ENCODE measurements at regions not wholly inside any gene's neighbourhood (a gene's known extent, or its start where the extent isn't known, plus 50 kb on each side); places are given as distances from the start of the nearest gene placed in this dataset.

DNA sequence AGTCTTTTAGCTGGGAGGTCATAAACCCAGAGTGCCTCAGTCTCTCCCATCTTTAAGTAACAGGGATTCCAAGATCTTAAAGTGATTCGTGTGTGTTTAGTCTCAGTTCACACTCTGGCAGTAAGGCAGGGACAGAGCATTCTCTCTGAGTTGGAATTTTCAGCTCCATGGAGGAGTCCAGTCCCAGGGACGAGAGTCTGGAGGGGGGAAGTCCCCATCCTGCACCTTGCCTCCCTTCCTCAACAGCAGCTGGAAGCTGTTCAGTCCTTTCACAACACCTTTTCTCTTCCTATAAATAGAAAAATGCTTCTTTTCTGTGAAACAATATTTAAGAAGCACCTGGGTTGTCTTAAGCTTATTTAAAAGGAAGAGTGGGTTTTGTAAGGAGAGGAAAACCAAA lies 82.0 kb downstream of the KLF5 start:
- 42 to 76% (median 71%) methylated on average over 2 of the region's 2 CpGs for WGBS, 4 donors
- intact Hi-C loops (cut with DNase I): no loop called here
- no peaks in the 10 kb centered on the region for H3K9me3 ChIP-seq (replicated peaks in 1 of 3)
- no peak for TF ChIP-seq POLR2A (IDR thresholded peaks at IDR 0.05)
- TF ChIP-seq, protein P1, sequence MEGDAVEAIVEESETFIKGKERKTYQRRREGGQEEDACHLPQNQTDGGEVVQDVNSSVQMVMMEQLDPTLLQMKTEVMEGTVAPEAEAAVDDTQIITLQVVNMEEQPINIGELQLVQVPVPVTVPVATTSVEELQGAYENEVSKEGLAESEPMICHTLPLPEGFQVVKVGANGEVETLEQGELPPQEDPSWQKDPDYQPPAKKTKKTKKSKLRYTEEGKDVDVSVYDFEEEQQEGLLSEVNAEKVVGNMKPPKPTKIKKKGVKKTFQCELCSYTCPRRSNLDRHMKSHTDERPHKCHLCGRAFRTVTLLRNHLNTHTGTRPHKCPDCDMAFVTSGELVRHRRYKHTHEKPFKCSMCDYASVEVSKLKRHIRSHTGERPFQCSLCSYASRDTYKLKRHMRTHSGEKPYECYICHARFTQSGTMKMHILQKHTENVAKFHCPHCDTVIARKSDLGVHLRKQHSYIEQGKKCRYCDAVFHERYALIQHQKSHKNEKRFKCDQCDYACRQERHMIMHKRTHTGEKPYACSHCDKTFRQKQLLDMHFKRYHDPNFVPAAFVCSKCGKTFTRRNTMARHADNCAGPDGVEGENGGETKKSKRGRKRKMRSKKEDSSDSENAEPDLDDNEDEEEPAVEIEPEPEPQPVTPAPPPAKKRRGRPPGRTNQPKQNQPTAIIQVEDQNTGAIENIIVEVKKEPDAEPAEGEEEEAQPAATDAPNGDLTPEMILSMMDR (IDR thresholded peaks at IDR 0.05): no peak
- H3K4me1 ChIP-seq (replicated peaks in 1 of 2): no peaks in the 10 kb centered on the region
- H3K36me3 ChIP-seq (replicated peaks in 1 of 2): no peaks in the 10 kb centered on the region
- no peaks in the 10 kb centered on the region for H3K27me3 ChIP-seq
- H3K27ac ChIP-seq: no peak overlapping the region
- H3K4me3 ChIP-seq: no peak overlapping the region
- no peak for DNase-seq

DNA sequence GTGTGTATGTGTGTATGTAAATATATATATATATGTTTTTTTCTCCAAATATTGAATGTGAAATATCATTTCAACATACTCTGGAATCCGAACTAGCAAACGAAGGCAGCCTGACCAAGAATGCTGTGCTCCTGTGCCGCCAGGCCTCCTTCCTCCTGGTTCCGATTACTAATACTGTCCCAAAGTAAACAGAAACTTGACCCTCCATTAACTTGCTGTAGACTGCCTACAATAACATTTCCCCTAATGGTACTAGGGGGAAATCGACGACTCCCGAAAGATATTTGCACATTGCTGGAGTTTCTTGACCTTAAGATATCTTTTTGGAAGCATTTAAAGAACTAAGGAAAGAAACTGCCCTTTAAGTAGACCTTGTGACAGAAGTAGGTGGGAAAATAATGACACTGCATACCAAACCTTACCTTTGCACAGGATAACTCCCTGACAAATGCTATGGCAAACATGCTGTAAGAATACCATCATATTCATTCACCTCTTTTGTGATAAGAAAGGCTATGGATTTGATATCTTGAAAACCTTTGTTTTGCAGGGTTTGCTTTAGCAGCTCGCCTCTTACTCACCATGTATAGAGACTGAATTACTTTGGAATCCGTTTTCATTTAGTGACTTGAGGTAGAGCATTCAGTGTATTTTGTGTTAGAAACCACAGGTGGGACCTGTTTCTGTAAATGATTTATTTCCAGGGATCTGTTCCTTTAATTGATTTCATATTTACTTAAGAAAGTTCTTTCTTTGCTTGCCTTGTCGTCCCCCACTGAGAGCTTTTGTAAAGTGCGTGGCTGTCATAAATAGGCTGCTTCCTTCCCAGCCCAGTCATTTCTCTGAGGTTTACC lies 80.1 kb downstream of the KLF5 start:
- Histone ChIP-seq H3K9me3 (replicated peaks in 1 of 3) (no peaks in the 10 kb centered on the region), H3K27ac (no peak overlapping the region), H3K27me3 (no peaks in the 10 kb centered on the region), H3K4me1 (replicated peaks in 1 of 2) (no peaks in the 10 kb centered on the region), H3K4me3 (no peak overlapping the region), H3K36me3 (replicated peaks in 1 of 2) (no peaks in the 10 kb centered on the region)
- WGBS, 4 donors: 55 to 60% (median 56%) methylated on average over 11 of the region's 11 CpGs
- intact Hi-C loops (cut with DNase I): no loop called here
- DNase-seq: peak in 1 of 7 donors; percentile 18
- TF ChIP-seq, protein P1 (IDR thresholded peaks at IDR 0.05): no peak
- TF ChIP-seq POLR2A (IDR thresholded peaks at IDR 0.05): no peak

DNA sequence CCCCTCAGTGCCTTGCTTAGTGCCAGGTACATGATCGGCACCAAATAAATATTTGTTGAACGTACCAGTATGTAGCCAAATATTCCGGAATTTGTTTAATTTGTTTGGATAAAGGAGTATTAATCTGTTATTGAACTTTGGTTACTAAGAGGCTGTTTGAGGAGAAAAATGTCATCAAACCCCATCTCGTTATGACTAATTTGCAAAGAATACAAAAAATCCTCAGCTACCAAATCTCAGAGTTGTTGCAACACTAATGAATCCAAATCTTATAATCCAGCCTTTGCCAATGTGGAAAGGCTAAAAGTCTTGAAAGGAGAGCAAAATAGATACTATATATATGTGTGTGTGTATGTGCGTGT lies 79.5 kb downstream of the KLF5 start:
- TF ChIP-seq, protein P1 (IDR thresholded peaks at IDR 0.05): no peak
- TF ChIP-seq POLR2A (IDR thresholded peaks at IDR 0.05): no peak

DNA sequence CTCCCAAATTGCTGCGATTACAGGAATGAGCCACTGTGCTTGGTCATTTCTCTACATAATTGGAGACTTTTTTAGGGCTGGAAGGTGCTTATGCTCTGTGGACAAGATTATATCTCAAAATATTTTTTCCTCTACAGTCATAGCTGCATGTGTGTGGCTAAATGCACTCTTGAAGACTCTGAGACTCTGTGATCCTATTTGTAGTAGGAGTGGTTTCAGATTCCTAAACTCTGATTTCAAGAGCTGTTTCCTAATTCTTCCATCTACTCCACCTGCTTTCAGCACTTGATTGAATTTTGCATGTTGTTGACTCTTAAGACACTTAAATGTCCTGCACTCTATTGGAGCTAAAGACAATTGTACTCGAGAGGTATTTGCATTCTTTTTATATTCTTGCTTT lies 78.0 kb downstream of the KLF5 start:
- no peak for DNase-seq
- no peaks in the 10 kb centered on the region for H3K4me1 ChIP-seq (replicated peaks in 1 of 2)
- H3K27ac ChIP-seq: no peak overlapping the region
- H3K36me3 ChIP-seq (replicated peaks in 1 of 2): no peaks in the 10 kb centered on the region
- H3K27me3 ChIP-seq: no peaks in the 10 kb centered on the region
- no peaks in the 10 kb centered on the region for H3K9me3 ChIP-seq (replicated peaks in 1 of 3)
- H3K4me3 ChIP-seq: no peak overlapping the region
- intact Hi-C loops (cut with DNase I): no loop called here
- TF ChIP-seq, protein P1 (IDR thresholded peaks at IDR 0.05): no peak
- no peak for TF ChIP-seq POLR2A (IDR thresholded peaks at IDR 0.05)
- 64 to 91% (median 81%) methylated on average over 2 of the region's 2 CpGs for WGBS, 4 donors

More for the DNA sequence above, 79.5 kb downstream of the KLF5 start:
- Histone ChIP-seq H3K27ac (no peak overlapping the region), H3K36me3 (replicated peaks in 1 of 2) (no peaks in the 10 kb centered on the region), H3K4me1 (replicated peaks in 1 of 2) (no peaks in the 10 kb centered on the region), H3K9me3 (replicated peaks in 1 of 3) (no peaks in the 10 kb centered on the region), H3K4me3 (no peak overlapping the region), H3K27me3 (no peaks in the 10 kb centered on the region)
- no peak for DNase-seq
- intact Hi-C loops (cut with DNase I): no loop called here
- 74 to 83% (median 79%) methylated on average over 5 of the region's 5 CpGs for WGBS, 4 donors
